ENCODE measurements at regions not wholly inside any gene's neighbourhood (a gene's known extent, or its start where the extent isn't known, plus 50 kb on each side); places are given as distances from the start of the nearest gene placed in this dataset.

DNA sequence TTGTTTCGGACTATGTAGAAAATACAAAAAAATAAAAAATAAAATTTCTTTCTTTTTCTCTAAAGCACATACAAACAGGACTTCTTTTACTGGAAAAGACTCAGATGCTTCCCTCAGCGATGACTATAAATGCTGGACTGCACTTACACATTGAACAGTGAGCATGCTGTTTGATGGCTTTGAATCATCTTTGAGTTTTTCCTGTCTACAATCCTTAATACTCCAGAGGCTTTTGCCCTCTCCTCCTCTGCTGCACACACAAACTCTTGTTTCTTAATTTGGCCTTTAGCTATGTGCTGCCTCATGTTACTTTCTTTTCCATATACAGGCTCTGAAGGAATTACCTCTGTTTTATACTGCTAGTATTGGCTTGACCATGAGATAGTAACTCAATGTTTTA lies 575.1 kb downstream of the EPHA3 start:
- TF ChIP-seq ZNF274 (IDR thresholded peaks at IDR 0.05; ENCODE audit: low read depth, low read length) (no peak), YY1 (IDR thresholded peaks at IDR 0.05; ENCODE audit: insufficient read depth, insufficient read length) (no peak)
